GM12878 (cell line): ENCODE measurements at regions not wholly inside any gene's neighbourhood (a gene's known extent, or its start where the extent isn't known, plus 50 kb on each side); places are given as distances from the start of the nearest gene placed in this dataset.

Source experiments
- ATF3 ChIP-seq: IDR thresholded peaks from 2 replicates; pipeline ENCODE4 v1.6.1; 2011; ENCODE audit warnings: low read depth, mild to moderate bottlenecking, low read length, moderate library complexity, borderline replicate concordance; ENCODE audit errors: extremely low read depth
- BCL11A ChIP-seq: IDR thresholded peaks from 2 replicates; pipeline ENCODE4 v1.6.1; 2011; ENCODE audit warnings: low read depth, low read length
- BHLHE40 ChIP-seq, 2 experiments: fragments of 450-650 bp in 1 of 2; IDR thresholded peaks; 2 replicates each; pipeline ENCODE4 v1.6.1; 2011 to 2017; ENCODE audit warnings: low read depth in 2 of 2, borderline replicate concordance in 1 of 2, improper control_type of control experiment in 1 of 2, low read length in 1 of 2, mild to moderate bottlenecking in 1 of 2
- CHD1 ChIP-seq: IDR thresholded peaks from 2 replicates; pipeline ENCODE4 v1.6.1; 2012; ENCODE audit warnings: low read depth, low read length, improper control_type of control experiment
- IRF3 ChIP-seq: fragments of 450-650 bp; IDR thresholded peaks from 2 replicates; pipeline ENCODE4 v1.6.1; 2014; ENCODE audit warnings: mild to moderate bottlenecking
- NFIC ChIP-seq: IDR thresholded peaks from 2 replicates; pipeline ENCODE4 v1.6.1; 2012; ENCODE audit warnings: low read depth, mild to moderate bottlenecking, inconsistent platforms, low read length, moderate library complexity
- PAX8 ChIP-seq: fragments of 450-650 bp; IDR thresholded peaks from 2 replicates; pipeline ENCODE4 v1.6.1; 2017; ENCODE audit warnings: mild to moderate bottlenecking, moderate library complexity
- PKNOX1 ChIP-seq: fragments of 450-650 bp; IDR thresholded peaks from 2 replicates; pipeline ENCODE4 v1.6.1; 2016; ENCODE audit warnings: mild to moderate bottlenecking
- RAD51 ChIP-seq: fragments of 450-650 bp; IDR thresholded peaks from 2 replicates; pipeline ENCODE4 v1.6.1; 2016; ENCODE audit warnings: moderate library complexity, mild to moderate bottlenecking, inconsistent platforms
- RUNX3 ChIP-seq: IDR thresholded peaks from 2 replicates; pipeline ENCODE4 v1.6.1; 2012; ENCODE audit warnings: low read length, inconsistent platforms
- SIX5 ChIP-seq: IDR thresholded peaks from 2 replicates; pipeline ENCODE4 v1.6.1; 2011; ENCODE audit warnings: mild to moderate bottlenecking, low read depth, low read length, moderate library complexity; ENCODE audit not compliant: severe bottlenecking
- SMAD1 ChIP-seq: fragments of 450-650 bp; IDR thresholded peaks from 2 replicates; pipeline ENCODE4 v1.6.1; 2018; ENCODE audit warnings: mild to moderate bottlenecking, low read depth; ENCODE audit not compliant: partially characterized antibody
- SREBF1 ChIP-seq: IDR thresholded peaks from 2 replicates; pipeline ENCODE4 v1.6.1; 2012; ENCODE audit warnings: mild to moderate bottlenecking, low read length
- SREBF2 ChIP-seq: IDR thresholded peaks from 2 replicates; pipeline ENCODE4 v1.6.1; 2012; ENCODE audit warnings: mild to moderate bottlenecking, low read length
- ZBTB40 ChIP-seq: fragments of 450-650 bp; IDR thresholded peaks from 2 replicates; pipeline ENCODE4 v1.6.1; 2016; ENCODE audit warnings: mild to moderate bottlenecking, moderate library complexity, borderline replicate concordance
- ZNF687 ChIP-seq: fragments of 450-650 bp; IDR thresholded peaks from 2 replicates; pipeline ENCODE4 v1.6.1; 2017; ENCODE audit warnings: mild to moderate bottlenecking, moderate library complexity

- TF ChIP-seq ZNF687: 0 out of 2 replicates have a peak, but pooled peaks have one; percentile 31
- TF ChIP-seq NFIC: 0 out of 2 replicates have a peak, but pooled peaks have one; percentile 23
- no peak for TF ChIP-seq SREBF2
- no peak for TF ChIP-seq SIX5
- no peak for TF ChIP-seq SMAD1
- peak; percentile 97 for TF ChIP-seq RAD51
- TF ChIP-seq BCL11A: no peak
- peak; percentile 73; the same call in 1 of the 2 replicates for TF ChIP-seq ATF3
- TF ChIP-seq PAX8: no peak
- no peak for TF ChIP-seq PKNOX1
- TF ChIP-seq SREBF1: no peak
- TF ChIP-seq CHD1: no peak
- 0 out of 2 replicates have a peak, but pooled peaks have one; percentile 21 for TF ChIP-seq RUNX3
- peak; percentile 66; the same call in 1 of the 2 replicates for TF ChIP-seq ZBTB40
- TF ChIP-seq IRF3: 0 out of 2 replicates have a peak, but pooled peaks have one; percentile 34
- TF ChIP-seq BHLHE40 (IDR thresholded peaks at IDR 0.05; ENCODE audit: borderline replicate concordance in 1 of 2, low read depth in 2 of 2, low read length in 1 of 2): peak in 1 of 2 experiments; percentile 37; a peak in 2 of 4 replicates
These were observed 109.5 kb downstream of the CDC42EP3 start (continued) for GRCh38 chr2:37561615-37562569.
